Subcutaneous abdominal adipose tissue (tissue), 5 donors: ENCODE measurements at regions not wholly inside any gene's neighbourhood (a gene's known extent, or its start where the extent isn't known, plus 50 kb on each side); places are given as distances from the start of the nearest gene placed in this dataset.
"Not testable (repeated sequence)": the region's sequence is repeated elsewhere in the genome, so short reads cannot be mapped to it uniquely, and the experiment has no call there.

Experiments
- H3K27ac ChIP-seq: one replicate; pipeline ENCODE4 v1.7.0; 2013; ENCODE audit warnings: low read depth, mild to moderate bottlenecking, inconsistent platforms, low read length, moderate library complexity
- H3K27me3 ChIP-seq, 5 donors: one replicate each; pipeline ENCODE4 v1.7.0; 2013; ENCODE audit warnings: low read length in 5 of 5, inconsistent platforms in 1 of 5; ENCODE audit not compliant: control insufficient read depth in 5 of 5, insufficient read depth in 4 of 5
- H3K36me3 ChIP-seq, 5 donors: one replicate each; pipeline ENCODE4 v1.7.0; 2013; ENCODE audit warnings: low read length in 5 of 5; ENCODE audit not compliant: control insufficient read depth in 5 of 5, insufficient read depth in 5 of 5
- H3K4me1 ChIP-seq, 5 donors: one replicate each; pipeline ENCODE4 v1.7.0; 2013; ENCODE audit warnings: low read length in 5 of 5, mild to moderate bottlenecking in 3 of 5, moderate library complexity in 1 of 5; ENCODE audit not compliant: control insufficient read depth in 5 of 5, insufficient read depth in 5 of 5
- H3K4me3 ChIP-seq, 5 donors: one replicate each; pipeline ENCODE4 v1.7.0; 2013; ENCODE audit warnings: low read length in 5 of 5, low read depth in 1 of 5
- H3K9ac ChIP-seq, 5 donors: one replicate each; pipeline ENCODE4 v1.7.0; 2013; ENCODE audit warnings: low read length in 5 of 5, mild to moderate bottlenecking in 4 of 5, moderate library complexity in 3 of 5
- H3K9me3 ChIP-seq, 5 donors: one replicate each; pipeline ENCODE4 v1.7.0; 2013; ENCODE audit warnings: low read length in 5 of 5; ENCODE audit not compliant: control insufficient read depth in 5 of 5
- donor health status: healthy.
- donor health status: healthy.
- donor health status: healthy.
- donor health status: healthy.
- donor health status: healthy.

GRCh38 chr11:89612096-89612495 lies 98.0 kb upstream of the TRIM77 start:
- Histone ChIP-seq H3K9ac (no peak overlapping the region), H3K27me3 (no peaks in the 10 kb centered on the region), H3K36me3 (no peaks in the 10 kb centered on the region), H3K27ac (no peak overlapping the region), H3K4me3 (peak overlapping the region in 1 of 5 donors; percentile 15), H3K9me3 (peaks cover 0 to 2% (median 0%) of the 10 kb centered on the region in 5 donors), H3K4me1 (peaks cover 0 to 8% (median 0%) of the 10 kb centered on the region in 5 donors)

GRCh38 chr11:89613911-89614310 lies 96.2 kb upstream of the TRIM77 start:
- no peak overlapping the region for H3K4me3 ChIP-seq
- H3K9me3 ChIP-seq = peaks cover 0 to 2% (median 0%) of the 10 kb centered on the region in 5 donors
- H3K4me1 ChIP-seq = peaks cover 0 to 8% (median 0%) of the 10 kb centered on the region in 5 donors
- no peaks in the 10 kb centered on the region for H3K36me3 ChIP-seq
- H3K27me3 ChIP-seq = no peaks in the 10 kb centered on the region
- no peak overlapping the region for H3K27ac ChIP-seq
- no peak overlapping the region for H3K9ac ChIP-seq

- not testable (repeated sequence) for H3K36me3 ChIP-seq, H3K27me3 ChIP-seq, H3K4me3 ChIP-seq, H3K27ac ChIP-seq, H3K9ac ChIP-seq, H3K9me3 ChIP-seq, H3K4me1 ChIP-seq
These were observed 95.7 kb upstream of the TRIM77 start for GRCh38 chr11:89614428-89614827.

- not testable (repeated sequence) for H3K27me3 ChIP-seq, H3K4me1 ChIP-seq, H3K9me3 ChIP-seq, H3K27ac ChIP-seq, H3K9ac ChIP-seq, H3K36me3 ChIP-seq, H3K4me3 ChIP-seq
These were observed 94.5 kb upstream of the TRIM77 start for GRCh38 chr11:89615642-89616041.

- H3K27me3 ChIP-seq, H3K9me3 ChIP-seq, H3K9ac ChIP-seq, H3K4me3 ChIP-seq, H3K4me1 ChIP-seq, H3K27ac ChIP-seq, H3K36me3 ChIP-seq: not testable (repeated sequence)
These were observed 93.9 kb upstream of the TRIM77 start for GRCh38 chr11:89616161-89616560.

GRCh38 chr11:89616999-89617602 lies 93.0 kb upstream of the TRIM77 start:
- H3K4me3 ChIP-seq, H3K9me3 ChIP-seq, H3K27ac ChIP-seq, H3K4me1 ChIP-seq, H3K9ac ChIP-seq, H3K36me3 ChIP-seq, H3K27me3 ChIP-seq: not testable (repeated sequence)

- not testable (repeated sequence) for H3K9ac ChIP-seq, H3K27me3 ChIP-seq, H3K4me3 ChIP-seq, H3K36me3 ChIP-seq, H3K9me3 ChIP-seq, H3K4me1 ChIP-seq, H3K27ac ChIP-seq
These were observed 89.4 kb upstream of the TRIM77 start for GRCh38 chr11:89620721-89621120.

- Histone ChIP-seq H3K36me3 (no peaks in the 10 kb centered on the region), H3K27me3 (no peaks in the 10 kb centered on the region), H3K4me3 (no peak overlapping the region), H3K4me1 (no peaks in the 10 kb centered on the region), H3K9me3 (no peaks in the 10 kb centered on the region), H3K9ac (no peak overlapping the region), H3K27ac (no peak overlapping the region)
These were observed 84.9 kb upstream of the TRIM77 start for GRCh38 chr11:89625171-89625570.

- Histone ChIP-seq H3K27me3 (no peaks in the 10 kb centered on the region), H3K27ac (no peak overlapping the region), H3K36me3 (no peaks in the 10 kb centered on the region), H3K9ac (no peak overlapping the region), H3K4me1 (no peaks in the 10 kb centered on the region), H3K4me3 (no peak overlapping the region), H3K9me3 (no peaks in the 10 kb centered on the region)
These were observed 83.7 kb upstream of the TRIM77 start for GRCh38 chr11:89626366-89626765.

GRCh38 chr11:89626881-89627280 lies 83.2 kb upstream of the TRIM77 start:
- not testable (repeated sequence) for H3K4me1 ChIP-seq, H3K9ac ChIP-seq, H3K9me3 ChIP-seq, H3K27ac ChIP-seq, H3K4me3 ChIP-seq, H3K27me3 ChIP-seq, H3K36me3 ChIP-seq
